ENCODE measurements at regions not wholly inside any gene's neighbourhood (a gene's known extent, or its start where the extent isn't known, plus 50 kb on each side); places are given as distances from the start of the nearest gene placed in this dataset.
A peak's percentile ranks its signal among the peaks of the same experiment; 100 is the strongest.

GRCh38 chr1:101317590-101317989, 80.8 kb downstream of the S1PR1 start:
- DNase-seq (ENCODE audit: low spot score), result no peak

GRCh38 chr1:101323535-101323934, 86.7 kb downstream of the S1PR1 start:
- DNase-seq (ENCODE audit: low spot score), result no peak

- no peak for DNase-seq (ENCODE audit: low spot score)
These were observed 88.3 kb downstream of the S1PR1 start for GRCh38 chr1:101325144-101325543.

- no peak for DNase-seq (ENCODE audit: low spot score)
These were observed 93.8 kb downstream of the S1PR1 start for GRCh38 chr1:101330427-101331130.

- no peak for DNase-seq (ENCODE audit: low spot score)
These were observed 95.0 kb downstream of the S1PR1 start for GRCh38 chr1:101331794-101332193.

GRCh38 chr1:101332633-101333032, 95.8 kb downstream of the S1PR1 start:
- DNase-seq (ENCODE audit: low spot score), result no peak

GRCh38 chr1:101333186-101333585, 96.4 kb downstream of the S1PR1 start:
- no peak for DNase-seq (ENCODE audit: low spot score)

- DNase-seq (ENCODE audit: low spot score), result no peak
These were observed 101.1 kb downstream of the S1PR1 start for GRCh38 chr1:101337968-101338367.

GRCh38 chr1:101338714-101339430, 102.1 kb downstream of the S1PR1 start:
- no peak for DNase-seq (ENCODE audit: low spot score)

GRCh38 chr1:101344745-101345144, 107.9 kb downstream of the S1PR1 start:
- DNase-seq (ENCODE audit: low spot score), result no peak

GRCh38 chr1:101346419-101346818, 109.6 kb downstream of the S1PR1 start:
- DNase-seq (ENCODE audit: low spot score), result no peak

- DNase-seq (ENCODE audit: low spot score), result no peak
These were observed 119.2 kb downstream of the S1PR1 start for GRCh38 chr1:101356013-101356412.

GRCh38 chr1:101356604-101357443, 120.0 kb downstream of the S1PR1 start:
- DNase-seq (ENCODE audit: low spot score), result no peak

- DNase-seq (ENCODE audit: low spot score), result peak; percentile 76
These were observed 120.7 kb downstream of the S1PR1 start for GRCh38 chr1:101357444-101357986.

- DNase-seq (ENCODE audit: low spot score), result no peak
These were observed 123.7 kb downstream of the S1PR1 start for GRCh38 chr1:101360506-101360905.

GRCh38 chr1:101363891-101364318, 127.1 kb downstream of the S1PR1 start:
- DNase-seq (ENCODE audit: low spot score), result no peak

- no peak for DNase-seq (ENCODE audit: low spot score)
These were observed 127.7 kb downstream of the S1PR1 start for GRCh38 chr1:101364370-101365120.

GRCh38 chr1:101365186-101365585, 128.4 kb downstream of the S1PR1 start:
- no peak for DNase-seq (ENCODE audit: low spot score)

- DNase-seq (ENCODE audit: low spot score), result no peak
These were observed 129.1 kb downstream of the S1PR1 start for GRCh38 chr1:101365878-101366277.

GRCh38 chr1:101366513-101367215, 129.8 kb downstream of the S1PR1 start:
- DNase-seq (ENCODE audit: low spot score), result no peak

- no peak for DNase-seq (ENCODE audit: low spot score)
These were observed 130.8 kb downstream of the S1PR1 start for GRCh38 chr1:101367630-101368029.

All from A172 (cell line).